HEK293 (cell line): ENCODE measurements at regions not wholly inside any gene's neighbourhood (a gene's known extent, or its start where the extent isn't known, plus 50 kb on each side); places are given as distances from the start of the nearest gene placed in this dataset.

Experiments used
- CTCF ChIA-PET: fragments of 350-600 bp; formaldehyde crosslinking; extraction: SDS; loops from one replicate; lab custom pipeline; 2021; ENCODE audit warnings: antibody characterized with exemption; lab: Yijun Ruan, JAX
- POLR2A ChIA-PET: fragments of 300-600 bp; formaldehyde crosslinking; extraction: SDS; loops from one replicate; lab custom pipeline; 2020; ENCODE audit warnings: antibody characterized with exemption, inconsistent platforms; lab: Yijun Ruan, JAX
- H3K27ac ChIP-seq: fragments of 200-500 bp; sonication (Bioruptor generic); 2 replicates; pipeline ENCODE4 v1.5.1; 2014; ENCODE audit warnings: low read depth, low read length, control low read depth, inconsistent platforms; ENCODE audit errors: extremely low read depth
- H3K36me3 ChIP-seq, 2 experiments: fragments of 200-500 bp in 1 of 2; sonication (Bioruptor generic) in 1 of 2; 1 replicate in 1 of 2; 2 replicates in 1 of 2; pipeline ENCODE4 v1.5.1; 2014 to 2017; ENCODE audit warnings: inconsistent platforms in 2 of 2, low read length in 2 of 2; ENCODE audit not compliant: control insufficient read depth in 2 of 2, insufficient read depth in 1 of 2
- H3K4me1 ChIP-seq: fragments of 200-500 bp; sonication (Bioruptor generic); 2 replicates; pipeline ENCODE4 v1.5.1; 2014; ENCODE audit warnings: mild to moderate bottlenecking, low read length, inconsistent platforms; ENCODE audit not compliant: control insufficient read depth, insufficient read depth
- H3K4me3 ChIP-seq: 2 replicates; pipeline ENCODE4 v1.5.1; 2011; ENCODE audit warnings: low read depth, mild to moderate bottlenecking, control low read depth, low read length, moderate library complexity
- H3K9me3 ChIP-seq: fragments of 200-500 bp; sonication (Bioruptor generic); 2 replicates; pipeline ENCODE4 v1.5.1; 2014; ENCODE audit warnings: low read depth, low read length, inconsistent platforms; ENCODE audit not compliant: control insufficient read depth, insufficient read depth
- GLI4 ChIP-seq: fragments of 450-650 bp; formaldehyde crosslinking; IDR thresholded peaks from 2 replicates; pipeline ENCODE4 v1.5.1; 2016; ENCODE audit warnings: missing biosample characterization, missing genetic modification characterization
- ZFP37 ChIP-seq: fragments of 450-650 bp; formaldehyde crosslinking; IDR thresholded peaks from 2 replicates; pipeline ENCODE4 v1.5.1; 2016; ENCODE audit warnings: missing biosample characterization, missing genetic modification characterization
- ZNF133 ChIP-seq: fragments of 450-650 bp; formaldehyde crosslinking; IDR thresholded peaks from 2 replicates; pipeline ENCODE4 v1.5.1; 2016; ENCODE audit warnings: missing biosample characterization, missing genetic modification characterization
- ZNF138 ChIP-seq: fragments of 450-650 bp; formaldehyde crosslinking; IDR thresholded peaks from 2 replicates; pipeline ENCODE4 v1.5.1; 2016; ENCODE audit warnings: missing biosample characterization, missing genetic modification characterization, borderline replicate concordance
- ZNF202 ChIP-seq: fragments of 450-650 bp; formaldehyde crosslinking; IDR thresholded peaks from 2 replicates; pipeline ENCODE4 v1.5.1; 2016; ENCODE audit warnings: missing biosample characterization, missing genetic modification characterization, borderline replicate concordance
- ZNF223 ChIP-seq: fragments of 450-650 bp; formaldehyde crosslinking; IDR thresholded peaks from 2 replicates; pipeline ENCODE4 v1.5.1; 2016; ENCODE audit warnings: missing biosample characterization, missing genetic modification characterization
- ZNF311 ChIP-seq: fragments of 450-650 bp; formaldehyde crosslinking; IDR thresholded peaks from 2 replicates; pipeline ENCODE4 v1.5.1; 2017; ENCODE audit warnings: missing biosample characterization, missing genetic modification characterization, borderline replicate concordance
- ZNF341 ChIP-seq: fragments of 450-650 bp; formaldehyde crosslinking; IDR thresholded peaks from 2 replicates; pipeline ENCODE4; 2016; ENCODE audit warnings: low read depth, missing biosample characterization, missing genetic modification characterization
- ZNF366 ChIP-seq: fragments of 450-650 bp; formaldehyde crosslinking; conservative IDR thresholded peaks from 2 replicates; pipeline ENCODE4 v1.5.1; 2016; ENCODE audit warnings: missing biosample characterization, missing genetic modification characterization
- ZNF48 ChIP-seq: fragments of 450-650 bp; formaldehyde crosslinking; IDR thresholded peaks from 2 replicates; pipeline ENCODE4 v1.5.1; 2016; ENCODE audit warnings: missing biosample characterization, missing genetic modification characterization
- ZNF514 ChIP-seq: fragments of 450-650 bp; formaldehyde crosslinking; IDR thresholded peaks from 2 replicates; pipeline ENCODE4 v1.5.1; 2016; ENCODE audit warnings: missing biosample characterization, missing genetic modification characterization
- ZSCAN16 ChIP-seq: fragments of 450-650 bp; formaldehyde crosslinking; IDR thresholded peaks from 2 replicates; pipeline ENCODE4 v1.5.1; 2016; ENCODE audit warnings: missing biosample characterization, missing genetic modification characterization
- TF ChIP-seq, protein P1 (sequence below): fragments of 450-650 bp; formaldehyde crosslinking; IDR thresholded peaks from 2 replicates; pipeline ENCODE4 v1.5.1; 2017; ENCODE audit warnings: missing biosample characterization, missing genetic modification characterization
- TF ChIP-seq, protein P2 (sequence below): fragments of 450-650 bp; formaldehyde crosslinking; IDR thresholded peaks from 2 replicates; pipeline ENCODE4 v1.5.1; 2016; ENCODE audit warnings: missing biosample characterization, missing genetic modification characterization
- TF ChIP-seq, protein P3 (sequence below): fragments of 450-650 bp; formaldehyde crosslinking; IDR thresholded peaks from 2 replicates; pipeline ENCODE4 v1.5.1; 2016; ENCODE audit warnings: missing biosample characterization, missing genetic modification characterization, borderline replicate concordance
- TF ChIP-seq, protein P4 (sequence below): fragments of 450-650 bp; formaldehyde crosslinking; IDR thresholded peaks from 2 replicates; pipeline ENCODE4 v1.5.1; 2016; ENCODE audit warnings: missing biosample characterization, missing genetic modification characterization
- TF ChIP-seq, protein P5 (sequence below): fragments of 450-650 bp; formaldehyde crosslinking; conservative IDR thresholded peaks from 2 replicates; pipeline ENCODE4 v1.5.1; 2016; ENCODE audit warnings: low read depth, missing biosample characterization, missing genetic modification characterization

DNA sequence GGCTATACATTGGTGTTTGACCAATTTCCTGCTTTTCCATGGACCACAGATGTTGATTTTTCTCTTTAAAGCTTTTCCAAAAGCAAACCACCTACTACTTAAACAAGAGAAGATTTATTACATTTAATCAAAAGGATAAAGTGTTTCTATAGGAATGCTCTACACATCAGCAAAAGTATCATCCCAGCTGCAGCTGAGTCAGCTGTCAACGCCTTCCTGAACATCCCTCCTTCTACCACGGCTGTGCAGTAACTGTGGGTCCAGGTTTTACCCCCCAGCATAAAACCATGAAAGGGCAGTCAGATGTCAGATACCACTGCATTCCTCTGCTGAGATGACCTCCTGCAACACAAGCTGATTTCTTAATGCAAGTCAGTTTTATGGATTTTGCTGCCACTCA lies 524.5 kb upstream of the MEX3C start (continued):
- TF ChIP-seq ZNF138 (no peak), ZNF341 (tag by site-specific recombination) (no peak), ZNF514 (tag by site-specific recombination) (no peak), ZSCAN16 (tag by site-specific recombination) (no peak)
- TF ChIP-seq, protein P1, sequence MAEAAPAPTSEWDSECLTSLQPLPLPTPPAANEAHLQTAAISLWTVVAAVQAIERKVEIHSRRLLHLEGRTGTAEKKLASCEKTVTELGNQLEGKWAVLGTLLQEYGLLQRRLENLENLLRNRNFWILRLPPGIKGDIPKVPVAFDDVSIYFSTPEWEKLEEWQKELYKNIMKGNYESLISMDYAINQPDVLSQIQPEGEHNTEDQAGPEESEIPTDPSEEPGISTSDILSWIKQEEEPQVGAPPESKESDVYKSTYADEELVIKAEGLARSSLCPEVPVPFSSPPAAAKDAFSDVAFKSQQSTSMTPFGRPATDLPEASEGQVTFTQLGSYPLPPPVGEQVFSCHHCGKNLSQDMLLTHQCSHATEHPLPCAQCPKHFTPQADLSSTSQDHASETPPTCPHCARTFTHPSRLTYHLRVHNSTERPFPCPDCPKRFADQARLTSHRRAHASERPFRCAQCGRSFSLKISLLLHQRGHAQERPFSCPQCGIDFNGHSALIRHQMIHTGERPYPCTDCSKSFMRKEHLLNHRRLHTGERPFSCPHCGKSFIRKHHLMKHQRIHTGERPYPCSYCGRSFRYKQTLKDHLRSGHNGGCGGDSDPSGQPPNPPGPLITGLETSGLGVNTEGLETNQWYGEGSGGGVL (tag by site-specific recombination): no peak

DNA sequence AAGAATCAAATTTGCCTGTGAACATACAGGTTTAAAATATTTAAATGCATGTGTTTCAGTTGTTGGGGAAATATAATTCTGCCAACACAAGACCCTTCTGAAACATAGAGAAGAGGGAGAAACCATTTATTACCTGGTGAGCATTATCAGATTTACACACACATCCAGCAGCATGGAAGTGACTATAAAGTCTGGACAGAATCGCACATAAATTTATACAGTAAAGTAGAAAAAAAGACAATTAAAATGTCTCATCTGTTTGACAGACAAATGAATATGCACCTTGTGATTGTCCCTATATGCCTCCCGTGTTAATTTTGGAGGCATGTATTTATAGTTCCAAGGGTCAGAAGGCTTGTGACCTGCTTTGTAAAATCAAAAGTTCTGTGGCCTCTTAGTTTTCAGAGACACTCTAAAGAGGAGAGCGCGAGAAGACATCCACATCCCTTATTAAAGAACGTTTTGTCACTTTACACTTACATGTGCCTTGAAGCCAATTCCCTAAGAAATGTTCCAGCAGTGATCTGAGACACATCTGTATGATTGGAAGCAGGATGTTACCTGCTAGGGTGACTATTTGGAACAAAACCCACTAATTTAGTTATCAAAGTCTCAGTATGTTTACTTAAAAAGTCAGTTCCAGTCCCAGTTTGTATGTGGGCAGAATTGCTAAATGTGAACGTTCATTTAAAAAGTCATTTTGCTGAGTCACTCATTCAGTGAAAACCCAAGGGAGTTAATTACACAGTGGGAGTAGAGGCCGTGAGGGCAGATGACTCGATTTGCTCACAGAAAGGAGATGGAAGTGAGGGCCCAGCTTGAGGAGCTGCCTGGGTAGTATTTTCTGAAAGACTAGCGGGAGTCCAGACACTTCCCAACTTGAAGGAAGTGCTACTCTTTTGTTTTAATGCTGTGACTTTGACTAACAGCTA lies 527.6 kb upstream of the MEX3C start:
- no peaks in the 10 kb centered on the region for H3K4me1 ChIP-seq
- no peak overlapping the region for H3K27ac ChIP-seq
- ChIA-PET POLR2A (no interaction called here), CTCF (no interaction called here)
- no peaks in the 10 kb centered on the region for H3K36me3 ChIP-seq
- H3K4me3 ChIP-seq: no peak overlapping the region
- H3K9me3 ChIP-seq: no peaks in the 10 kb centered on the region
- TF ChIP-seq ZNF311 (tag by site-specific recombination) (no peak), GLI4 (tag by site-specific recombination) (no peak), ZNF223 (tag by site-specific recombination) (no peak), ZNF48 (tag by site-specific recombination) (no peak), ZNF202 (tag by site-specific recombination) (no peak), ZFP37 (tag by site-specific recombination) (no peak), ZNF514 (tag by site-specific recombination) (no peak), ZNF366 (tag by site-specific recombination) (no peak), ZNF133 (tag by site-specific recombination) (no peak)
- TF ChIP-seq, protein P2, sequence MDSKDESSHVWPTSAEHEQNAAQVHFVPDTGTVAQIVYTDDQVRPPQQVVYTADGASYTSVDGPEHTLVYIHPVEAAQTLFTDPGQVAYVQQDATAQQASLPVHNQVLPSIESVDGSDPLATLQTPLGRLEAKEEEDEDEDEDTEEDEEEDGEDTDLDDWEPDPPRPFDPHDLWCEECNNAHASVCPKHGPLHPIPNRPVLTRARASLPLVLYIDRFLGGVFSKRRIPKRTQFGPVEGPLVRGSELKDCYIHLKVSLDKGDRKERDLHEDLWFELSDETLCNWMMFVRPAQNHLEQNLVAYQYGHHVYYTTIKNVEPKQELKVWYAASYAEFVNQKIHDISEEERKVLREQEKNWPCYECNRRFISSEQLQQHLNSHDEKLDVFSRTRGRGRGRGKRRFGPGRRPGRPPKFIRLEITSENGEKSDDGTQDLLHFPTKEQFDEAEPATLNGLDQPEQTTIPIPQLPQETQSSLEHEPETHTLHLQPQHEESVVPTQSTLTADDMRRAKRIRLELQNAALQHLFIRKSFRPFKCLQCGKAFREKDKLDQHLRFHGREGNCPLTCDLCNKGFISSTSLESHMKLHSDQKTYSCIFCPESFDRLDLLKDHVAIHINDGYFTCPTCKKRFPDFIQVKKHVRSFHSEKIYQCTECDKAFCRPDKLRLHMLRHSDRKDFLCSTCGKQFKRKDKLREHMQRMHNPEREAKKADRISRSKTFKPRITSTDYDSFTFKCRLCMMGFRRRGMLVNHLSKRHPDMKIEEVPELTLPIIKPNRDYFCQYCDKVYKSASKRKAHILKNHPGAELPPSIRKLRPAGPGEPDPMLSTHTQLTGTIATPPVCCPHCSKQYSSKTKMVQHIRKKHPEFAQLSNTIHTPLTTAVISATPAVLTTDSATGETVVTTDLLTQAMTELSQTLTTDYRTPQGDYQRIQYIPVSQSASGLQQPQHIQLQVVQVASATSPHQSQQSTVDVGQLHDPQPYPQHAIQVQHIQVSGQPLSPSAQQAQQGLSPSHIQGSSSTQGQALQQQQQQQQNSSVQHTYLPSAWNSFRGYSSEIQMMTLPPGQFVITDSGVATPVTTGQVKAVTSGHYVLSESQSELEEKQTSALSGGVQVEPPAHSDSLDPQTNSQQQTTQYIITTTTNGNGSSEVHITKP (tag by site-specific recombination): no peak
- TF ChIP-seq, protein P3, sequence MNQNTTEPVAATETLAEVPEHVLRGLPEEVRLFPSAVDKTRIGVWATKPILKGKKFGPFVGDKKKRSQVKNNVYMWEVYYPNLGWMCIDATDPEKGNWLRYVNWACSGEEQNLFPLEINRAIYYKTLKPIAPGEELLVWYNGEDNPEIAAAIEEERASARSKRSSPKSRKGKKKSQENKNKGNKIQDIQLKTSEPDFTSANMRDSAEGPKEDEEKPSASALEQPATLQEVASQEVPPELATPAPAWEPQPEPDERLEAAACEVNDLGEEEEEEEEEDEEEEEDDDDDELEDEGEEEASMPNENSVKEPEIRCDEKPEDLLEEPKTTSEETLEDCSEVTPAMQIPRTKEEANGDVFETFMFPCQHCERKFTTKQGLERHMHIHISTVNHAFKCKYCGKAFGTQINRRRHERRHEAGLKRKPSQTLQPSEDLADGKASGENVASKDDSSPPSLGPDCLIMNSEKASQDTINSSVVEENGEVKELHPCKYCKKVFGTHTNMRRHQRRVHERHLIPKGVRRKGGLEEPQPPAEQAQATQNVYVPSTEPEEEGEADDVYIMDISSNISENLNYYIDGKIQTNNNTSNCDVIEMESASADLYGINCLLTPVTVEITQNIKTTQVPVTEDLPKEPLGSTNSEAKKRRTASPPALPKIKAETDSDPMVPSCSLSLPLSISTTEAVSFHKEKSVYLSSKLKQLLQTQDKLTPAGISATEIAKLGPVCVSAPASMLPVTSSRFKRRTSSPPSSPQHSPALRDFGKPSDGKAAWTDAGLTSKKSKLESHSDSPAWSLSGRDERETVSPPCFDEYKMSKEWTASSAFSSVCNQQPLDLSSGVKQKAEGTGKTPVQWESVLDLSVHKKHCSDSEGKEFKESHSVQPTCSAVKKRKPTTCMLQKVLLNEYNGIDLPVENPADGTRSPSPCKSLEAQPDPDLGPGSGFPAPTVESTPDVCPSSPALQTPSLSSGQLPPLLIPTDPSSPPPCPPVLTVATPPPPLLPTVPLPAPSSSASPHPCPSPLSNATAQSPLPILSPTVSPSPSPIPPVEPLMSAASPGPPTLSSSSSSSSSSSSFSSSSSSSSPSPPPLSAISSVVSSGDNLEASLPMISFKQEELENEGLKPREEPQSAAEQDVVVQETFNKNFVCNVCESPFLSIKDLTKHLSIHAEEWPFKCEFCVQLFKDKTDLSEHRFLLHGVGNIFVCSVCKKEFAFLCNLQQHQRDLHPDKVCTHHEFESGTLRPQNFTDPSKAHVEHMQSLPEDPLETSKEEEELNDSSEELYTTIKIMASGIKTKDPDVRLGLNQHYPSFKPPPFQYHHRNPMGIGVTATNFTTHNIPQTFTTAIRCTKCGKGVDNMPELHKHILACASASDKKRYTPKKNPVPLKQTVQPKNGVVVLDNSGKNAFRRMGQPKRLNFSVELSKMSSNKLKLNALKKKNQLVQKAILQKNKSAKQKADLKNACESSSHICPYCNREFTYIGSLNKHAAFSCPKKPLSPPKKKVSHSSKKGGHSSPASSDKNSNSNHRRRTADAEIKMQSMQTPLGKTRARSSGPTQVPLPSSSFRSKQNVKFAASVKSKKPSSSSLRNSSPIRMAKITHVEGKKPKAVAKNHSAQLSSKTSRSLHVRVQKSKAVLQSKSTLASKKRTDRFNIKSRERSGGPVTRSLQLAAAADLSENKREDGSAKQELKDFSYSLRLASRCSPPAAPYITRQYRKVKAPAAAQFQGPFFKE (tag by site-specific recombination): no peak
- TF ChIP-seq, protein P4, sequence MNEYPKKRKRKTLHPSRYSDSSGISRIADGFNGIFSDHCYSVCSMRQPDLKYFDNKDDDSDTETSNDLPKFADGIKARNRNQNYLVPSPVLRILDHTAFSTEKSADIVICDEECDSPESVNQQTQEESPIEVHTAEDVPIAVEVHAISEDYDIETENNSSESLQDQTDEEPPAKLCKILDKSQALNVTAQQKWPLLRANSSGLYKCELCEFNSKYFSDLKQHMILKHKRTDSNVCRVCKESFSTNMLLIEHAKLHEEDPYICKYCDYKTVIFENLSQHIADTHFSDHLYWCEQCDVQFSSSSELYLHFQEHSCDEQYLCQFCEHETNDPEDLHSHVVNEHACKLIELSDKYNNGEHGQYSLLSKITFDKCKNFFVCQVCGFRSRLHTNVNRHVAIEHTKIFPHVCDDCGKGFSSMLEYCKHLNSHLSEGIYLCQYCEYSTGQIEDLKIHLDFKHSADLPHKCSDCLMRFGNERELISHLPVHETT (tag by site-specific recombination): no peak
- TF ChIP-seq, protein P5, sequence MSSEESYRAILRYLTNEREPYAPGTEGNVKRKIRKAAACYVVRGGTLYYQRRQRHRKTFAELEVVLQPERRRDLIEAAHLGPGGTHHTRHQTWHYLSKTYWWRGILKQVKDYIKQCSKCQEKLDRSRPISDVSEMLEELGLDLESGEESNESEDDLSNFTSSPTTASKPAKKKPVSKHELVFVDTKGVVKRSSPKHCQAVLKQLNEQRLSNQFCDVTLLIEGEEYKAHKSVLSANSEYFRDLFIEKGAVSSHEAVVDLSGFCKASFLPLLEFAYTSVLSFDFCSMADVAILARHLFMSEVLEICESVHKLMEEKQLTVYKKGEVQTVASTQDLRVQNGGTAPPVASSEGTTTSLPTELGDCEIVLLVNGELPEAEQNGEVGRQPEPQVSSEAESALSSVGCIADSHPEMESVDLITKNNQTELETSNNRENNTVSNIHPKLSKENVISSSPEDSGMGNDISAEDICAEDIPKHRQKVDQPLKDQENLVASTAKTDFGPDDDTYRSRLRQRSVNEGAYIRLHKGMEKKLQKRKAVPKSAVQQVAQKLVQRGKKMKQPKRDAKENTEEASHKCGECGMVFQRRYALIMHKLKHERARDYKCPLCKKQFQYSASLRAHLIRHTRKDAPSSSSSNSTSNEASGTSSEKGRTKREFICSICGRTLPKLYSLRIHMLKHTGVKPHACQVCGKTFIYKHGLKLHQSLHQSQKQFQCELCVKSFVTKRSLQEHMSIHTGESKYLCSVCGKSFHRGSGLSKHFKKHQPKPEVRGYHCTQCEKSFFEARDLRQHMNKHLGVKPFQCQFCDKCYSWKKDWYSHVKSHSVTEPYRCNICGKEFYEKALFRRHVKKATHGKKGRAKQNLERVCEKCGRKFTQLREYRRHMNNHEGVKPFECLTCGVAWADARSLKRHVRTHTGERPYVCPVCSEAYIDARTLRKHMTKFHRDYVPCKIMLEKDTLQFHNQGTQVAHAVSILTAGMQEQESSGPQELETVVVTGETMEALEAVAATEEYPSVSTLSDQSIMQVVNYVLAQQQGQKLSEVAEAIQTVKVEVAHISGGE (tag by site-specific recombination): no peak
